Thyroid gland (tissue), 4 donors: ENCODE measurements at regions not wholly inside any gene's neighbourhood (a gene's known extent, or its start where the extent isn't known, plus 50 kb on each side); places are given as distances from the start of the nearest gene placed in this dataset.

Experiments
- DNase-seq, 2 donors: peaks; one replicate each; pipeline ENCODE4 v3.0.0-alpha.2; 2019
- H3K27ac ChIP-seq, 3 donors: fragments of 200-600 bp; sonication (generic); 1 replicate in 2 of 3; 2 replicates in 1 of 3; pipeline ENCODE4 v1.5.1; 2016 to 2019; ENCODE audit warnings: mild to moderate bottlenecking in 1 of 3, moderate library complexity in 1 of 3
- H3K27me3 ChIP-seq: fragments of 200-600 bp; sonication (generic); one replicate; pipeline ENCODE4 v1.5.1; 2019
- H3K36me3 ChIP-seq, 2 donors: fragments of 200-600 bp; sonication (generic); one replicate each; pipeline ENCODE4 v1.5.1; 2016 to 2019
- H3K4me1 ChIP-seq, 2 donors: fragments of 200-600 bp; sonication (generic); one replicate each; pipeline ENCODE4 v1.5.1; 2017 to 2019
- H3K4me3 ChIP-seq, 3 donors: fragments of 200-600 bp; sonication (generic); replicated peaks in 1 of 3; 1 replicate in 2 of 3; 2 replicates in 1 of 3; pipeline ENCODE4 v1.5.1; 2016; ENCODE audit warnings: mild to moderate bottlenecking in 1 of 3
- H3K9me3 ChIP-seq: fragments of 200-600 bp; sonication (generic); one replicate; pipeline ENCODE4 v1.5.1; 2017
- POLR2A ChIP-seq, 2 donors: fragments of 450-650 bp; IDR thresholded peaks; one replicate each; pipeline ENCODE4 v1.6.1; 2017; ENCODE audit warnings: antibody characterized with exemption in 2 of 2, mild to moderate bottlenecking in 2 of 2, moderate library complexity in 1 of 2
- WGBS, 2 donors: methylation state at CpG; one replicate each; pipeline ENCODE4 v1.1.5; 2017; 5-methylcytosine and 5-hydroxymethylcytosine counted together
- intact Hi-C: fragments of 100-400 bp; cut with DNase I; formaldehyde crosslinking; loops from one replicate; pipeline ENCODE4 v1.15.1; 2023
- TF ChIP-seq, protein P1 (sequence below), 6 experiments: fragments of 200-600 bp in 3 of 6; fragments of 450-650 bp in 3 of 6; sonication (generic) in 3 of 6; IDR thresholded peaks; one replicate each; pipeline ENCODE4 v1.5.1; 2016 to 2019; ENCODE audit warnings: antibody characterized with exemption in 6 of 6, mild to moderate bottlenecking in 2 of 6, inconsistent platforms in 1 of 6, moderate library complexity in 1 of 6

DNA sequence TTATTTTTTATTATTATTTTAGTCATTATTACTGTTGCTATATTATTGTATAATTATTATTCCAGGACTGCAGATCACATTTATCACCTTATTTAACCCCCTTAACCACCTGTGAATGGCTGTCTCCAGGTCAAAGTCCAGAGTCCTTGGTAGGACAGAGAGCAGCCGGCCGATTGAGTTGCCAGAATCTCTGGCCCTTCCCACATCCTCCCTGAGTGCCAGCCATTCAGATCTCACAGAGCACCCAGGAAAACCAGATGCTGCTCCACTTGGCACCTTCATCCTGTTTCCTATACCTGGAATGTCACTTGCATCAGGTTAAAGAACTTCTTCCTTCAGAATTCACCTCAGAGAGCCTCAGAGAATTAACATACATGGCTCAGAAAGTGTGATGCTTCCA is 101.1 kb downstream of the ELAPOR2 start:
- no peaks in the 10 kb centered on the region for H3K36me3 ChIP-seq
- no peaks in the 10 kb centered on the region for H3K27me3 ChIP-seq
- WGBS, 2 donors: 77 to 82% methylated on average over 2 of the region's 2 CpGs
- H3K4me3 ChIP-seq: no peak overlapping the region
- no peak overlapping the region for H3K27ac ChIP-seq
- intact Hi-C loops: no loop called here
- no peak for DNase-seq
- H3K9me3 ChIP-seq: no peaks in the 10 kb centered on the region
- no peak for TF ChIP-seq POLR2A (IDR thresholded peaks at IDR 0.05)
- TF ChIP-seq, protein P1, sequence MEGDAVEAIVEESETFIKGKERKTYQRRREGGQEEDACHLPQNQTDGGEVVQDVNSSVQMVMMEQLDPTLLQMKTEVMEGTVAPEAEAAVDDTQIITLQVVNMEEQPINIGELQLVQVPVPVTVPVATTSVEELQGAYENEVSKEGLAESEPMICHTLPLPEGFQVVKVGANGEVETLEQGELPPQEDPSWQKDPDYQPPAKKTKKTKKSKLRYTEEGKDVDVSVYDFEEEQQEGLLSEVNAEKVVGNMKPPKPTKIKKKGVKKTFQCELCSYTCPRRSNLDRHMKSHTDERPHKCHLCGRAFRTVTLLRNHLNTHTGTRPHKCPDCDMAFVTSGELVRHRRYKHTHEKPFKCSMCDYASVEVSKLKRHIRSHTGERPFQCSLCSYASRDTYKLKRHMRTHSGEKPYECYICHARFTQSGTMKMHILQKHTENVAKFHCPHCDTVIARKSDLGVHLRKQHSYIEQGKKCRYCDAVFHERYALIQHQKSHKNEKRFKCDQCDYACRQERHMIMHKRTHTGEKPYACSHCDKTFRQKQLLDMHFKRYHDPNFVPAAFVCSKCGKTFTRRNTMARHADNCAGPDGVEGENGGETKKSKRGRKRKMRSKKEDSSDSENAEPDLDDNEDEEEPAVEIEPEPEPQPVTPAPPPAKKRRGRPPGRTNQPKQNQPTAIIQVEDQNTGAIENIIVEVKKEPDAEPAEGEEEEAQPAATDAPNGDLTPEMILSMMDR (IDR thresholded peaks at IDR 0.05): no peak
- H3K4me1 ChIP-seq: no peaks in the 10 kb centered on the region

- Histone ChIP-seq H3K4me3 (no peak overlapping the region), H3K27me3 (no peaks in the 10 kb centered on the region), H3K27ac (no peak overlapping the region), H3K4me1 (no peaks in the 10 kb centered on the region), H3K36me3 (no peaks in the 10 kb centered on the region), H3K9me3 (no peaks in the 10 kb centered on the region)
- intact Hi-C loops: no loop called here
- 85 to 93% methylated on average over 4 of the region's 4 CpGs for WGBS, 2 donors
- TF ChIP-seq, protein P1 (IDR thresholded peaks at IDR 0.05): no peak
- no peak for TF ChIP-seq POLR2A (IDR thresholded peaks at IDR 0.05)
- no peak for DNase-seq
Observed at GRCh38 chr7:86956567-86956966, 102.9 kb downstream of the ELAPOR2 start.

DNA sequence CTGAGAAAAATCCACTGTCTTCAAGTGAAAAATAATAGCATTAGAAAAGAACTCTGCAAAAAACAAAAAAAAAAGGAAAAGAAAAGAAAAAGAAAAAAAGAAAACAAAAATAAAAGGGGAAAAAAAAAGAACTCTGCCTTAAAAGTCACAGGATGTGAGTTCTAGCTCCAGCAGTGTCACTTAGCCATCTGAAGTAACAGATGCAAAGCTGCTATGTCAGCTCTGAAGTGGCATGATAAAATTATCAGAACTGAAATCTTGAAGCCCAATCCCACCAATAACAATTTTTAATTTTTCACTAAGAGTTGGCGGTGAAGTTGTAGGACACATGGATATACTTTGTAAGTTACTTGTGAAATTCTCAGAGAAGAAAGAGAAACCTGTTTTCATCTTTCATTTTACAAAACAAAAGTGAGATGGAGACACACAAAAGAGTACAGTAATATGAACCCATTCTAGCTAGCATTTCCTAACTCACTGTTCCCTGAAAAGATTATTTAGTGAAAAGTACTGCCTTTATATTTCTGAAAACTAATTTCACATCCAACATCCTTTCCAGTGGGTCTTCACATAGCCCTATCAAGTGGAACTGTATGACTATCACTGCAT is 103.5 kb downstream of the ELAPOR2 start:
- Histone ChIP-seq H3K36me3 (no peaks in the 10 kb centered on the region), H3K27ac (no peak overlapping the region), H3K9me3 (no peaks in the 10 kb centered on the region), H3K4me1 (no peaks in the 10 kb centered on the region), H3K4me3 (no peak overlapping the region), H3K27me3 (no peaks in the 10 kb centered on the region)
- WGBS, 2 donors: 95 to 100% methylated on average over 1 of the region's 1 CpG
- TF ChIP-seq, protein P1 (IDR thresholded peaks at IDR 0.05): no peak
- no peak for TF ChIP-seq POLR2A (IDR thresholded peaks at IDR 0.05)
- DNase-seq: no peak
- intact Hi-C loops: no loop called here

DNA sequence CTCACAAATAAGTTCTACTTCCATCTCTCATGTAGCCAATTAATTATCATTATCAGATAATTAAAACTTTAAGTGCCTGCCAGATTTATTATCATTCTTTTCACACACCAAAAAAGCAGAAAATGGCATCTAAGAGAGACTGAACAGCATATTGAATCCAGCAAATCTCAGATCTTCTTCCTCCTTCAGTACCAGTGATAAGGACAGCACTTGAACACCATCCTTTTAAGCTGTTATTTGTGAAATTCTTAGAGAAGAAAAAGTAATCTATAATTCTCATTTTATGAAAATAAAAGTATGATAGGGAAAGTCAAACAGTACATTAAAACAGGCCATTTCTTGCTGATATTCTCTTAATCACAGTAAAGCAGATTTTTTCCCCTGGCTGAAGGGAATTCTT is 104.5 kb downstream of the ELAPOR2 start:
- intact Hi-C loops: no loop called here
- Histone ChIP-seq H3K4me3 (no peak overlapping the region), H3K27me3 (no peaks in the 10 kb centered on the region), H3K36me3 (no peaks in the 10 kb centered on the region), H3K4me1 (no peaks in the 10 kb centered on the region), H3K27ac (no peak overlapping the region), H3K9me3 (no peaks in the 10 kb centered on the region)
- TF ChIP-seq, protein P1 (IDR thresholded peaks at IDR 0.05): no peak
- TF ChIP-seq POLR2A (IDR thresholded peaks at IDR 0.05): no peak
- no peak for DNase-seq

DNA sequence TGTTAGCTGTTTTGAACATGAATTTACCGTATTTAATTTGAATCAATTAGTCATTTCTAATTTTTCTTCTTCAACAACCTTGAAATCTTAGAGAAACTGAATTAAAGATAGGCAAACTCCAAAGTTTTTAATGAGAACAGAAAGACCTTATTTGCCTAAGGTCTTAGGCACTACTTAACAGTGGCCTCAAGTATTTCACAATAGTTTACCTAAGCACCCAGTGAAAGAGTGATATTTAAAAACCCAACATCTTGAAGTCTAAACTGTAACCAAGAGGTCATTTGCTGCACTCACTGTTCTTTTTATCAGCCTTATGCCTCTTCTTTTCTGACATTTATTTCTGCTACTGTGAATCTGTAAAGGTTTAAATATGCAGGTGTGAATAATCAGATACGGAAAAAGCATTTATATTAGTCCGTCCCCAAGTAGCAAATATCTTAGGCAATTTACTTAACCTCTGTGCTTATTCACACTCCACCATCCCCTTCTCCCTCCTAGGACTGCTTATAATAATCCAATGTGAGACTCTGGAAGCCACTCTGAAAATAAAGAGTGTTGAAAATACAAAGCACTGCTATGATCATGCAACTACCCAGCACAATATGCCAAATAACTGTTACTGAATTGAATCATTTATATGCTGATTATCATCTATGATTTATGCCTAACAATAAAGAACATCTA is 105.7 kb downstream of the ELAPOR2 start:
- WGBS, 2 donors: 44 to 58% methylated on average over 3 of the region's 3 CpGs
- peak overlapping the region in 1 of 3 donors; percentile 19 for H3K27ac ChIP-seq
- H3K4me3 ChIP-seq: no peak overlapping the region
- no peaks in the 10 kb centered on the region for H3K9me3 ChIP-seq
- TF ChIP-seq, protein P1 (IDR thresholded peaks at IDR 0.05): no peak
- no peak for TF ChIP-seq POLR2A (IDR thresholded peaks at IDR 0.05)
- intact Hi-C loops: no loop called here
- DNase-seq: no peak
- no peaks in the 10 kb centered on the region for H3K27me3 ChIP-seq
- H3K4me1 ChIP-seq: no peaks in the 10 kb centered on the region
- no peaks in the 10 kb centered on the region for H3K36me3 ChIP-seq
